ENCODE measurements at regions not wholly inside any gene's neighbourhood (a gene's known extent, or its start where the extent isn't known, plus 50 kb on each side); places are given as distances from the start of the nearest gene placed in this dataset.
A peak's percentile ranks its signal among the peaks of the same experiment; 100 is the strongest.

DNA sequence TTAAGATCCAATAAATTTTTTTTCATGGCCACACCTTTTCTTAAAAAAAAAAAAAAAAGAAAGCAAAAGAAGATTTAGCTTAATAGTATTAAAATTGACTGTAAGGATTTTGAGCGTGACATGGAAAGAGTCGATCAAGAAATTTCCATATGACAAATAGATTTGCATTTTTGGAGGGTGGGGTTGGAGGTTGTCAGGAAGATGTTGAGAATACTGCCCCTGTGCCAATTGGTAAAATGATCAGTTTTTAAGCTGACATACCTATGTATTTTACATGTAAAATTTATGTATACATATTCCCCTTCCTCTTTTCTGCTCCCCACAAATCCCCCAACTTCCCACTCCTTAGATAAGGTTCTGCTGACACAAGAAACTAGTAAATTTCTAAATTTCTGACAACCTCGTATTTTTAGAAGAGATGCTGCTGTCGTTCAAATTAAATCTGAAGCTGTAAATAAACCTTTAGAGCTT, 520.9 kb downstream of the CD83 start:
- H3K4me1 Mint-ChIP-seq = peaks cover 88% of the 10 kb centered on the region
- no peaks in the 10 kb centered on the region for H3K27me3 Mint-ChIP-seq (ENCODE audit: low read depth)

GRCh38 chr6:14638906-14639761, 521.6 kb downstream of the CD83 start:
- TF ChIP-seq TEAD1 (CRISPR knock-in tag; IDR thresholded peaks at IDR 0.05) (no peak), ZNF263 (CRISPR knock-in tag; IDR thresholded peaks at IDR 0.05; ENCODE audit: low read depth) (peak; percentile 48; the same call in 1 of the 2 replicates)
- ChIA-PET POLR2A (no interaction called here), CTCF (interaction anchor here (0.8 to 2.1 kb wide), 8 partner anchors 26 to 636 kb away, joined by 3 to 7 read pairs (median 3); no protein-coding TSS in a partner anchor)
- H3K4me3 Mint-ChIP-seq = peak overlapping the region; percentile 47
- ATAC-seq (peak; percentile 8; the same call in 1 of the 2 replicates), DNase-seq (ENCODE audit: low spot score) (no peak)
- H3K36me3 Mint-ChIP-seq = no peaks in the 10 kb centered on the region
- peaks cover 83% of the 10 kb centered on the region for H3K4me1 Mint-ChIP-seq
- H3K27ac Mint-ChIP-seq = peak overlapping the region; percentile 96
- no peaks in the 10 kb centered on the region for H3K9me3 Mint-ChIP-seq
- H3K27me3 Mint-ChIP-seq (ENCODE audit: low read depth) = no peaks in the 10 kb centered on the region

More for the DNA sequence above, 520.9 kb downstream of the CD83 start:
- H3K27ac Mint-ChIP-seq = peak overlapping the region; percentile 96
- H3K36me3 Mint-ChIP-seq = no peaks in the 10 kb centered on the region
- POLR2A ChIA-PET = no interaction called here
- TF ChIP-seq SOX15 (CRISPR knock-in tag; IDR thresholded peaks at IDR 0.05) (no peak), ATF6 (CRISPR knock-in tag; IDR thresholded peaks at IDR 0.05) (no peak), FOXK1 (CRISPR knock-in tag; IDR thresholded peaks at IDR 0.05) (no peak), AR (CRISPR knock-in tag; IDR thresholded peaks at IDR 0.05) (no peak), ESRRA (CRISPR knock-in tag; IDR thresholded peaks at IDR 0.05; ENCODE audit: borderline replicate concordance) (no peak), FOXJ3 (CRISPR knock-in tag; IDR thresholded peaks at IDR 0.05; ENCODE audit: borderline replicate concordance) (no peak), CBFB (CRISPR knock-in tag; IDR thresholded peaks at IDR 0.05; ENCODE audit: low read depth) (no peak), ZNF317 (CRISPR knock-in tag; IDR thresholded peaks at IDR 0.05; ENCODE audit: borderline replicate concordance, low read depth) (no peak), TEAD4 (CRISPR knock-in tag; IDR thresholded peaks at IDR 0.05) (no peak), GRHL2 (CRISPR knock-in tag; IDR thresholded peaks at IDR 0.05; ENCODE audit: insufficient replicate concordance, severe bottlenecking) (no peak), TEAD1 (CRISPR knock-in tag; IDR thresholded peaks at IDR 0.05) (no peak), RORB (CRISPR knock-in tag; IDR thresholded peaks at IDR 0.05) (no peak), TP53 (CRISPR knock-in tag; IDR thresholded peaks at IDR 0.05) (no peak), NFYB (CRISPR knock-in tag; conservative IDR thresholded peaks at IDR 0.05; ENCODE audit: low read depth) (no peak), ZNF416 (CRISPR knock-in tag; IDR thresholded peaks at IDR 0.05) (no peak)
- TF ChIP-seq, protein P1, sequence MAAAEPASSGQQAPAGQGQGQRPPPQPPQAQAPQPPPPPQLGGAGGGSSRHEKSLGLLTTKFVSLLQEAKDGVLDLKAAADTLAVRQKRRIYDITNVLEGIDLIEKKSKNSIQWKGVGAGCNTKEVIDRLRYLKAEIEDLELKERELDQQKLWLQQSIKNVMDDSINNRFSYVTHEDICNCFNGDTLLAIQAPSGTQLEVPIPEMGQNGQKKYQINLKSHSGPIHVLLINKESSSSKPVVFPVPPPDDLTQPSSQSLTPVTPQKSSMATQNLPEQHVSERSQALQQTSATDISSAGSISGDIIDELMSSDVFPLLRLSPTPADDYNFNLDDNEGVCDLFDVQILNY (CRISPR knock-in tag; IDR thresholded peaks at IDR 0.05) = no peak
- TF ChIP-seq, protein P2, sequence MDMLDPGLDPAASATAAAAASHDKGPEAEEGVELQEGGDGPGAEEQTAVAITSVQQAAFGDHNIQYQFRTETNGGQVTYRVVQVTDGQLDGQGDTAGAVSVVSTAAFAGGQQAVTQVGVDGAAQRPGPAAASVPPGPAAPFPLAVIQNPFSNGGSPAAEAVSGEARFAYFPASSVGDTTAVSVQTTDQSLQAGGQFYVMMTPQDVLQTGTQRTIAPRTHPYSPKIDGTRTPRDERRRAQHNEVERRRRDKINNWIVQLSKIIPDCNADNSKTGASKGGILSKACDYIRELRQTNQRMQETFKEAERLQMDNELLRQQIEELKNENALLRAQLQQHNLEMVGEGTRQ (CRISPR knock-in tag; IDR thresholded peaks at IDR 0.05) = no peak
- DNase-seq (ENCODE audit: low spot score) (no peak), ATAC-seq (no peak)
- CTCF ChIA-PET = interaction anchor here (1.0 to 1.4 kb wide), 3 partner anchors 73 to 637 kb away, joined by 3 to 7 read pairs (median 4); no protein-coding TSS in a partner anchor
- peak overlapping the region; percentile 32; the same call in 1 of the 2 replicates for H3K4me3 Mint-ChIP-seq
- no peaks in the 10 kb centered on the region for H3K9me3 Mint-ChIP-seq
